Muscle layer of colon (tissue), 2 donors: ENCODE measurements at regions not wholly inside any gene's neighbourhood (a gene's known extent, or its start where the extent isn't known, plus 50 kb on each side); places are given as distances from the start of the nearest gene placed in this dataset.

Source experiments
- H3K27ac ChIP-seq: one replicate; pipeline ENCODE4 v1.7.0; 2013; ENCODE audit warnings: low read depth, mild to moderate bottlenecking, low read length, moderate library complexity
- H3K27me3 ChIP-seq, 2 donors: one replicate each; pipeline ENCODE4 v1.7.0; 2013; ENCODE audit warnings: low read length in 2 of 2, mild to moderate bottlenecking in 2 of 2; ENCODE audit not compliant: insufficient read depth in 2 of 2, control insufficient read depth in 1 of 2
- H3K36me3 ChIP-seq: one replicate; pipeline ENCODE4 v1.7.0; 2013; ENCODE audit warnings: mild to moderate bottlenecking, low read length; ENCODE audit not compliant: insufficient read depth
- H3K4me1 ChIP-seq: one replicate; pipeline ENCODE4 v1.7.0; 2013; ENCODE audit warnings: mild to moderate bottlenecking, low read length; ENCODE audit not compliant: insufficient read depth
- H3K4me3 ChIP-seq, 2 donors: one replicate each; pipeline ENCODE4 v1.7.0; 2013; ENCODE audit warnings: low read length in 2 of 2, low read depth in 1 of 2, mild to moderate bottlenecking in 1 of 2, moderate library complexity in 1 of 2
- H3K9ac ChIP-seq: one replicate; pipeline ENCODE4 v1.7.0; 2013; ENCODE audit warnings: low read length
- H3K9me3 ChIP-seq: one replicate; pipeline ENCODE4 v1.7.0; 2013; ENCODE audit warnings: mild to moderate bottlenecking, low read length
- donor health status: abdominal sarcoma.
- donor health status: Adenocarcinoma of cecum.

DNA sequence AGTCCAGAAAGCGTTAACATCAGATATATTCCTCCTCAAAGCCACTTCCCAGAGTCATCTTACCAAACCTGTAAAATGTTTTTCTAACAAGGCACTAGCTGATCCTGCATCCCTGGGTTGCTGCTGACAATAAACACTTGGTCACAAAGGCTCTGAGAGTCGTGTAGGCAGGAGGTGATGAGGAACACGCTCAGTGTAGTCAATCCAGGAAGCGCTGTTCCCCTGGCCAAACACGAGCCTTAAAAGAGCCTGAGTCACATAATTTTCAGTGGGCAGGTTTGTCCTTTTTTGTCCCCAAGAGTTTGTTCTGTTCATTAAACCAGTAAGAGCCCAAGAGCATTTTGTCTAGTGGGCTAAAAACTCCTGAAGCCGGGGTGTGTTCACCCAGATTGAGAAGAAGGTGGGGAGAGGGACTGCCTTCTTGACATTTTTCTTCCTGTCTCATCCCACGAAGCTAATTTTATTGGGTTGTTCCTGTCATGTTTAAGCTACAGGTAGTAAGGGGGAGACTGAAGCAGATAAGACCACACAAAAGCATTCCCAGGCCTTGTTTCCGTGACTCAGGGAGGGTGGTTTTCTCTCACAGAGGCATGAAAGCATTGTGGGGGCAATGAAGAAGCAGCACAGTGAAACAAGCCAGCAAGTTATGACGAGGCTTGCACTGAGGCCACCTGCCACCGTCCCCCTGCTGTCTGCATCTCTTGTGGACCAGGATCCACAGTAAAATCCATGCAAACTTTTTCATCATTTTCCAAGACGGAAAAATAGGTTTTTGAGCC is 73.7 kb downstream of the FOXB1 start:
- no peaks in the 10 kb centered on the region for H3K27me3 ChIP-seq
- no peaks in the 10 kb centered on the region for H3K4me1 ChIP-seq
- H3K4me3 ChIP-seq, result no peak overlapping the region
- no peak overlapping the region for H3K9ac ChIP-seq
- H3K27ac ChIP-seq, result no peak overlapping the region
- no peaks in the 10 kb centered on the region for H3K9me3 ChIP-seq
- no peaks in the 10 kb centered on the region for H3K36me3 ChIP-seq

DNA sequence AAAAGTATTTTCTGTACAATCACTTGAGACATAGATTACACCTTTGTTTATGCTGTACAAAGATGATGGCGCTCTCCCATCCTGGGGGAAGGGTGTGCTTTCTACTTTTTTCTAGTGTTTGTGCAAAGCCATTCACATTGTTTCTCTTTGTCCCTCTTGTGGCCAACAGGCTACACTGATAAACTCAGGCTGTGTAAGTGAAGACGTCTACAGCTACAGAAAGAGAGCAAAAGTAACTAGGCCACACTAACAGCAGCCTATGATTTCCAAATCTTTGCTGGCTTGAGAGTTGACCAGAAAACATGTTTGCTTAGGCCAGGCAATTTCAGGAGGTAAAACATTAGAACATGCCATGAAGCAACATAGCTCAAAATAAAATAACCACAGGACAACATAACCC is 75.1 kb downstream of the FOXB1 start:
- Histone ChIP-seq H3K9ac (no peak overlapping the region), H3K27ac (no peak overlapping the region), H3K4me1 (no peaks in the 10 kb centered on the region), H3K36me3 (no peaks in the 10 kb centered on the region), H3K9me3 (no peaks in the 10 kb centered on the region), H3K27me3 (no peaks in the 10 kb centered on the region), H3K4me3 (no peak overlapping the region)

DNA sequence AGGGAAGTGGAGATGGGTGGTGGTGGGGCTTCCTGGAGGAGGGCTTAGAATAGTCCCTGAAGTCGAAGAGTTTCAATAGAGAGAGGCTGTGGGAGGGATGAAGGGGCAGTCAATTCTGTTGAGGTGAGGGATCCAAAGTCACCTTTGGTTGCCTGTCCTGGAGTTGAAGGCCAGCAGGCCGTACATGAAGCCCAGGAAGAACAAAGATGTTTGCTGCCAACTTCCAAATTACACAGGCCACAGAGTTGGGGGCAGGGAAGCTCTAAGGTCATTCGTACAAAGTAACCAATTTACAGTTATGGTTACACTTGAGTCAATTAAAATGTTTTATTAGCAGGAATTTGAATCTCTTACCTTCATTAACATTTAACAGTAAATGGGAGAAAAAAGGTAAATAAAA is 77.9 kb downstream of the FOXB1 start:
- Histone ChIP-seq H3K9ac (no peak overlapping the region), H3K27ac (no peak overlapping the region), H3K4me3 (no peak overlapping the region), H3K4me1 (no peaks in the 10 kb centered on the region), H3K36me3 (no peaks in the 10 kb centered on the region), H3K9me3 (no peaks in the 10 kb centered on the region), H3K27me3 (no peaks in the 10 kb centered on the region)

DNA sequence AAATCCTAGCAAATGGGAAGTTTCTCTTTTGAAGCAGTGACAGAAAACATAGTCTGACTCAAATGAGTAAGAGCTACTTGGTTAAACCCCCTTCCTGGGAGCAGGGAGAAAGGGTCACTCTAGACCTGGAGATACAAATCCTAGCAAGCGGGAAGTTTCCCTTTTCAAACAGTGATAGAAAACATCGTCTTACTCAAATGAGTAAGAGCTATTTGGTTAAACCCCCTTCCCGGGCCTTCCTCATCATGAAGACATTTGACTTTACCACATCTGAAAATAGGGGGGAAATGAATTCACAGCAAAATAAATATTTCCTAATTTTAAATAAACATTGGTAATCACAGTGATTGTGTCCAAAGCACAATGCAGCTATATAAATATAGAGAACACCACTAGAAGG is 79.2 kb downstream of the FOXB1 start:
- Histone ChIP-seq H3K4me1 (no peaks in the 10 kb centered on the region), H3K4me3 (no peak overlapping the region), H3K27me3 (no peaks in the 10 kb centered on the region), H3K9ac (no peak overlapping the region), H3K36me3 (no peaks in the 10 kb centered on the region), H3K9me3 (no peaks in the 10 kb centered on the region), H3K27ac (no peak overlapping the region)

DNA sequence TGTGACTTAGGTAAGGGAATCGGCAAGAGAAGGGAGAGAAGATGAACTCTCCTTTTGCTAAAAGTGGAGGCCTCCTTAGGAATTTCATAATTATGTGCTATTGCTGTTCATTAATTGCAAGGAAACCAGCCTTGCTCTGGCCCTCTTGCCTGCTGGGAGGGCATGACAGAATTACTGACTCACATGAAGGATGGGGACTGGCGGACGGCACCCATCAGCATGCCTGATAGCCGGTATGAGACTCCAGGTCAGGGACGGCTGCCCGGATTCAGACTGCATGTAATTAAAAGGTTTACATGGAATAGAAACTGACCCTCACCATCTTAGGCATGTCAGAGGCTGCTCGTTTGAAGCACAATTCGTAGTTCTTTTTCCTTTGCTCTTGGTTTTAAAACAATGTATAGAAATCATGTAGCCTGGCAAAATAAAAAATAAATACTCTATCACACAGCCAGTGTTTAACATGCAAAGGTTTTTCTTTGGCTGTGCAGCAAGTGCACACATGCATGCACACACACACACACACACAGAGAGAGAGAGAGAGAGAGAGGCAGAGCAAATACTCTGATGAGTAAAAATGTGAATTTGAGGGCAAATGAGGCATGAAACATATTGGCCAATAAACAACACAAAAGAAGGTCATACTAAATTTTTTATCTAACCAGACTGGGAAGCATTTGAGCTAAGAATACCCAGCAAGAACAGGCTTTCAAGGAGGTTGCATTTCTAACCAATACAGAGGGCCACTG is 82.7 kb downstream of the FOXB1 start:
- Histone ChIP-seq H3K27me3 (no peaks in the 10 kb centered on the region), H3K9ac (no peak overlapping the region), H3K27ac (no peak overlapping the region), H3K9me3 (no peaks in the 10 kb centered on the region), H3K4me3 (no peak overlapping the region), H3K4me1 (no peaks in the 10 kb centered on the region), H3K36me3 (no peaks in the 10 kb centered on the region)

DNA sequence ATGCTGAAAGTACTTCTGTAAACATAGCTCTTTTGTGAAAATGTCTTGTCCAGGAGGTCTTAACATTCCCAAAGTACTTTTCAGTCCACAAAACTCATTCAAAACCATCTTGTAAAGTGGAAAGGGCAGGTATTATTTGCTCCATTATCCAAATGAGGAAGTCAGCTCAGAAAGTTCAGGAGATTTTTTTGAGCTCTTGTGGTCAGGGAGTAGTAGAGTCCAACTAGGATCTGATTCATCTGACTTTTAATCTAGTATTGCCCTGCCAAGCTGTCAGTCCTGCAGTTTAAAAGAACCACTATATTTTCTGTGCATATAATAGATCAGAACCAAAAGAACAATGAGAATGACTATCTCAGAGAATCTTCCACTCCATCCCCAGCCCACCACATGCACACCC is 83.5 kb downstream of the FOXB1 start:
- no peak overlapping the region for H3K4me3 ChIP-seq
- no peak overlapping the region for H3K9ac ChIP-seq
- H3K9me3 ChIP-seq, result no peaks in the 10 kb centered on the region
- H3K27ac ChIP-seq, result no peak overlapping the region
- no peaks in the 10 kb centered on the region for H3K27me3 ChIP-seq
- no peaks in the 10 kb centered on the region for H3K36me3 ChIP-seq
- H3K4me1 ChIP-seq, result no peaks in the 10 kb centered on the region

DNA sequence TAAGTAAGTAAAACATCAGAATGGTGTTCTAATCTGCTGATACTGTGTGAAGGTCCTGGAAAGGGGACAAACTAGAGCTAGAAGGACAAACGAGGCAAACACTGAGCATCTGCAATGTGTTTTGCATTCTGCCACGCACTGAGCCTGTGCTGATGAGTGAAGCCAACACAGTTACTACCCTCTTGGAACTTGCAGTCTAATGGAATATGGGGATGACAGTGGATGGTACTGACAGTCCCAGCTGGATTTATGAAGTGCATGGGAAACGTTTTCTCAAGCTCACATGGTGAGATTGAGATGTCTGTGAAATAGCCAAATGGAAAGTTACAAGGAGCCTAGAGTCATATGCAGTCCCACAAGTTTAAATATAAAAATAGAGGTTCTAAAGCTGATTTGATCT is 86.6 kb downstream of the FOXB1 start:
- Histone ChIP-seq H3K27me3 (no peaks in the 10 kb centered on the region), H3K9ac (no peak overlapping the region), H3K4me3 (no peak overlapping the region), H3K27ac (no peak overlapping the region), H3K36me3 (no peaks in the 10 kb centered on the region), H3K9me3 (no peaks in the 10 kb centered on the region), H3K4me1 (no peaks in the 10 kb centered on the region)

DNA sequence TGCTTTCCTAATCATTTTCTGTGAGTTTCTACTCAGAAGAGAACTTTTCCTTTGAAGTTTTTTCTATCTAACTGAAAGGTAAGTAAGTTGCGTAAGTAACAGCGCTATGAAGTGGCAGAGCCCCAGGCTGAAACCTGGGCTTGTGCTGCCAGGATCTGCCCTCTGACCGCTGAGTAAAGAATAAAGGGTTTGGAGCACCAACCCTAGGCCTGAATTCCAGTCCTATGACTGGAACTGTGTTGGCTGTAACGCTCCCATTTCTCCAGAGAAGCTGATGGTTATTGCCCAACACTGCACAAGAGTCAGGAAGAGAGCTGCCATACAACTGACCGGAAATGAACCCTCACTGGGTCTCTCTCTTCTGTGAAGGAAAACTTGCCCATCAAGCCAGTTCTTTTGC is 87.0 kb downstream of the FOXB1 start:
- Histone ChIP-seq H3K27me3 (no peaks in the 10 kb centered on the region), H3K9ac (no peak overlapping the region), H3K36me3 (no peaks in the 10 kb centered on the region), H3K27ac (no peak overlapping the region), H3K9me3 (no peaks in the 10 kb centered on the region), H3K4me1 (no peaks in the 10 kb centered on the region), H3K4me3 (no peak overlapping the region)

DNA sequence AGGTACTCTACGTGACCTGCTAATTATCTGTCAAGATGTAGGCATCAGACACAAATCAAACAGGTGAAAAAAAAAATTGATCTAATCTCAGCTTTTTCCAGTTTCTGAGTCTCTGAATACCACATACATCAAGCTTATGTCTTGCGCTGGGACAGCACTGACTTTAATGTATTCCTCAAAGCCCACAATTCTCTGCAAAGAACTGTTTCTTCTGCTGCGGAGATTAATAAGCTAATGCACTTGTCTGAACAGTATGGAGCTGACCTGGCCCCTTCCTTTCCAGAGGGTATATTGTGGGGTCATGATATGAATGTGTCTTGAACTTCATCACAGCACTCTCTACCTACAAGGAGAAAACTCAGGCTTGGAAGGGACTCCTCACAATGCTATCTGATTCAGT is 87.8 kb downstream of the FOXB1 start:
- H3K27me3 ChIP-seq, result no peaks in the 10 kb centered on the region
- no peaks in the 10 kb centered on the region for H3K36me3 ChIP-seq
- no peaks in the 10 kb centered on the region for H3K9me3 ChIP-seq
- H3K27ac ChIP-seq, result no peak overlapping the region
- H3K4me3 ChIP-seq, result no peak overlapping the region
- no peak overlapping the region for H3K9ac ChIP-seq
- H3K4me1 ChIP-seq, result no peaks in the 10 kb centered on the region

DNA sequence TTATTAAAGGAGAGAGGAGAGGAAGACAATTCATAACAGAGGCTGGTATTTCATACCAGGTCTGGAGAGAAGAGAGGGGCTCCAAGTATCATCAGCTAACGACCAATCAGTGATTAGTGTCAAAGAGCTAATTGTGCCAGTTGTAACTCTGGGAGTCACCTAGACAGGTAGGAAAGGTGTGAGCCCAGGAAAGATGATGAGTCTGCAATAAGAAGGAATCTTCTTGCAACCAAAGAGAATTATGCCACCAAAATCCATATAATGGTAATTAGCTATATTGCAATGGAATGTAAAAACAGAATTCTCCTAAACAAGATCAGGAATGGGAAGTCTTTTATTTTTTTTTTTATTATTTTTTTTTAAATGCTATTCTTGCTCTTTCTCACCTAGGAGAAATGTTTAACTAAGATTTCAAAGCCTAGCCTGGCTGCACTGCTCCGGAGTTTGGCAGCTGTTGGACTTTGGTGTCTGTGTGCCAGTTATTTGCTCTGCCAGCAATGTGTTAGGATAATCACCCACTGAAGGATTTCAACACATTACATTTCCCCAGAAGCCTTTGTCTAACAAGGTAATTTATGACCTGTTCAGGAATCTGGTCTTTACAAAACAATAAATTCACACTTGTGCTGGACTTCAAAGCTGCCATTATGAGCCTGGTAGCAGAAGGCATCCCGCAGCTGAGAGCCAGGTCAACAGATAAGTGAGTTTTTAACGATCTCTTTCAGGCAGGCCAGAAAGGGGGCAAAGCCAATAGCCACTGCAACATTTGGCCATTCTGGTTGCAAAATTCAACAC is 89.4 kb downstream of the FOXB1 start:
- H3K27me3 ChIP-seq, result no peaks in the 10 kb centered on the region
- H3K36me3 ChIP-seq, result no peaks in the 10 kb centered on the region
- H3K27ac ChIP-seq, result no peak overlapping the region
- no peaks in the 10 kb centered on the region for H3K4me1 ChIP-seq
- no peaks in the 10 kb centered on the region for H3K9me3 ChIP-seq
- H3K9ac ChIP-seq, result no peak overlapping the region
- H3K4me3 ChIP-seq, result no peak overlapping the region

DNA sequence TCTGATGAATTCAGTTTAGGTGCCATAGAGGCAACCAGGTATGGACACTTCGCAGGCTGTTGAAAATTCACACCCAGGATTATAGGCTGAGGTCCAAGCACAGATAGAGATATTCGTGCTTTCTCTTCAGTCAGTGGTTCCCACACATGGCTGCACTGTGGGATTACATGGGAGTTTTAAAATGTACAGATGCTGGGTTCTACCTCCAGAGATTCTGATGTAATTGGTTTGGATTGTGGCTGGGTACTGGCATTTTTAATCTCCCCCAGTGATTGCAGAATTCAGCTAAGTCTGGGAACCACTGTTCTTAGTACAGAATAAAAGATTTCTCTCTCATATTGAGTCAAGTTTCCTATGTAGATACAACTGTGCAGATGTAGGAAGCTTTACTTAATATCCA is 91.6 kb downstream of the FOXB1 start:
- H3K9ac ChIP-seq, result no peak overlapping the region
- H3K9me3 ChIP-seq, result no peaks in the 10 kb centered on the region
- no peak overlapping the region for H3K4me3 ChIP-seq
- H3K36me3 ChIP-seq, result no peaks in the 10 kb centered on the region
- H3K4me1 ChIP-seq, result no peaks in the 10 kb centered on the region
- no peaks in the 10 kb centered on the region for H3K27me3 ChIP-seq
- no peak overlapping the region for H3K27ac ChIP-seq
